Upper lobe of left lung (tissue), 6 donors: ENCODE measurements at regions not wholly inside any gene's neighbourhood (a gene's known extent, or its start where the extent isn't known, plus 50 kb on each side); places are given as distances from the start of the nearest gene placed in this dataset.
A peak's percentile ranks its signal among the peaks of the same experiment; 100 is the strongest.

Experiments
- ATAC-seq, 2 donors: fragments of 200-7000 bp; cut with Tn5 transposase; one replicate each; pipeline ENCODE4 v1.9.1; 2022; ENCODE audit warnings: mild to moderate bottlenecking in 2 of 2, moderate library complexity in 2 of 2; ENCODE audit not compliant: low FRiP score in 2 of 2
- DNase-seq, 2 donors: peaks; one replicate each; pipeline ENCODE4 v3.0.0-alpha.2; 2019 to 2020
- H3K27ac ChIP-seq, 4 donors: fragments of 200-600 bp; sonication (generic); one replicate each; pipeline ENCODE4 v1.5.1; 2016 to 2019
- H3K27me3 ChIP-seq, 4 donors: fragments of 200-600 bp; sonication (generic); one replicate each; pipeline ENCODE4 v1.5.1; 2017 to 2019
- H3K36me3 ChIP-seq, 4 donors: fragments of 200-600 bp; sonication (generic); one replicate each; pipeline ENCODE4 v1.5.1; 2016 to 2019
- H3K4me1 ChIP-seq, 4 donors: fragments of 200-600 bp; sonication (generic); one replicate each; pipeline ENCODE4 v1.5.1; 2018 to 2019
- H3K4me3 ChIP-seq, 4 donors: fragments of 200-600 bp; sonication (generic); one replicate each; pipeline ENCODE4 v1.5.1; 2017 to 2019; ENCODE audit warnings: mild to moderate bottlenecking in 2 of 4, moderate library complexity in 1 of 4
- H3K9me3 ChIP-seq, 4 donors: fragments of 200-600 bp; sonication (generic); one replicate each; pipeline ENCODE4 v1.5.1; 2018 to 2019
- CTCF ChIP-seq, 6 experiments: fragments of 450-650 bp in 4 of 6; fragments of 200-600 bp in 2 of 6; sonication (generic) in 2 of 6; IDR thresholded peaks; one replicate each; pipeline ENCODE4 v1.5.1; 2016 to 2019; ENCODE audit warnings: antibody characterized with exemption in 6 of 6
- EP300 ChIP-seq, 4 donors: sonication (generic); formaldehyde crosslinking; IDR thresholded peaks; one replicate each; pipeline ENCODE4 v1.5.1; 2017; ENCODE audit warnings: antibody characterized with exemption in 4 of 4, control low read depth in 2 of 4
- POLR2A ChIP-seq, 4 donors: fragments of 450-650 bp; IDR thresholded peaks; one replicate each; pipeline ENCODE4 v1.5.1; 2016 to 2017; ENCODE audit warnings: antibody characterized with exemption in 4 of 4, mild to moderate bottlenecking in 2 of 4
- POLR2AphosphoS5 ChIP-seq, 2 donors: sonication (generic); formaldehyde crosslinking; IDR thresholded peaks; one replicate each; pipeline ENCODE4 v1.5.1; 2017; ENCODE audit warnings: antibody characterized with exemption in 2 of 2
- WGBS, 2 donors: methylation state at CpG; one replicate each; pipeline ENCODE4 v1.1.5; 2017 to 2018; 5-methylcytosine and 5-hydroxymethylcytosine counted together
- donor health status: DM: no; HTN: no; CAD: no; lungs with moderate emphysema.
- donor health status: DM: no; HTN: yes; CAD: no; lungs with severe emphysema.

- H3K4me3 ChIP-seq, result no peak overlapping the region
- H3K27ac ChIP-seq, result no peak overlapping the region
- no peak for TF ChIP-seq EP300 (IDR thresholded peaks at IDR 0.05)
- no peak for TF ChIP-seq POLR2AphosphoS5 (IDR thresholded peaks at IDR 0.05)
- TF ChIP-seq POLR2A (IDR thresholded peaks at IDR 0.05), result no peak
- no peak for TF ChIP-seq CTCF (IDR thresholded peaks at IDR 0.05)
- H3K36me3 ChIP-seq, result no peaks in the 10 kb centered on the region
- no peak for ATAC-seq
- H3K27me3 ChIP-seq, result no peaks in the 10 kb centered on the region
- DNase-seq, result no peak
- peaks cover 0 to 4% (median 1%) of the 10 kb centered on the region in 4 donors for H3K4me1 ChIP-seq
- 77% methylated on average over 9 of the region's 9 CpGs for WGBS, 2 donors
- H3K9me3 ChIP-seq, result no peaks in the 10 kb centered on the region
Measured at GRCh38 chr13:39959497-39960144, 304.2 kb downstream of the COG6 start.

GRCh38 chr13:39960191-39960590 lies 304.7 kb downstream of the COG6 start:
- ATAC-seq (no peak), DNase-seq (no peak)
- H3K9me3 ChIP-seq, result no peaks in the 10 kb centered on the region
- no peak for TF ChIP-seq EP300 (IDR thresholded peaks at IDR 0.05)
- no peak for TF ChIP-seq POLR2A (IDR thresholded peaks at IDR 0.05)
- no peak for TF ChIP-seq POLR2AphosphoS5 (IDR thresholded peaks at IDR 0.05)
- no peak for TF ChIP-seq CTCF (IDR thresholded peaks at IDR 0.05)
- no peaks in the 10 kb centered on the region for H3K36me3 ChIP-seq
- no peak overlapping the region for H3K4me3 ChIP-seq
- H3K27me3 ChIP-seq, result no peaks in the 10 kb centered on the region
- H3K27ac ChIP-seq, result no peak overlapping the region
- peaks cover 0 to 4% (median 1%) of the 10 kb centered on the region in 4 donors for H3K4me1 ChIP-seq
- 82% methylated on average over 3 of the region's 3 CpGs for WGBS, 2 donors

GRCh38 chr13:39961036-39961435 lies 305.6 kb downstream of the COG6 start:
- Histone ChIP-seq H3K36me3 (no peaks in the 10 kb centered on the region), H3K4me3 (no peak overlapping the region), H3K9me3 (no peaks in the 10 kb centered on the region), H3K4me1 (peaks cover 0 to 4% (median 1%) of the 10 kb centered on the region in 4 donors), H3K27me3 (no peaks in the 10 kb centered on the region), H3K27ac (no peak overlapping the region)
- TF ChIP-seq CTCF (IDR thresholded peaks at IDR 0.05) (no peak), POLR2A (IDR thresholded peaks at IDR 0.05) (no peak), EP300 (IDR thresholded peaks at IDR 0.05) (no peak), POLR2AphosphoS5 (IDR thresholded peaks at IDR 0.05) (no peak)
- DNase-seq (no peak), ATAC-seq (no peak)
- WGBS, 2 donors, result 67 to 71% methylated on average over 1 of the region's 1 CpG

- H3K27ac ChIP-seq, result no peak overlapping the region
- TF ChIP-seq EP300 (IDR thresholded peaks at IDR 0.05) (no peak), POLR2A (IDR thresholded peaks at IDR 0.05) (no peak), POLR2AphosphoS5 (IDR thresholded peaks at IDR 0.05) (no peak), CTCF (IDR thresholded peaks at IDR 0.05) (no peak)
- WGBS, 2 donors, result 85 to 94% methylated on average over 1 of the region's 1 CpG
- H3K4me3 ChIP-seq, result no peak overlapping the region
- H3K9me3 ChIP-seq, result no peaks in the 10 kb centered on the region
- no peaks in the 10 kb centered on the region for H3K36me3 ChIP-seq
- no peaks in the 10 kb centered on the region for H3K4me1 ChIP-seq
- no peaks in the 10 kb centered on the region for H3K27me3 ChIP-seq
- no peak for DNase-seq
- ATAC-seq, result no peak
Measured at GRCh38 chr13:39963612-39964011, 308.1 kb downstream of the COG6 start.

- H3K27me3 ChIP-seq, result no peaks in the 10 kb centered on the region
- TF ChIP-seq POLR2A (IDR thresholded peaks at IDR 0.05) (no peak), CTCF (IDR thresholded peaks at IDR 0.05) (no peak), EP300 (IDR thresholded peaks at IDR 0.05) (no peak), POLR2AphosphoS5 (IDR thresholded peaks at IDR 0.05) (no peak)
- no peak overlapping the region for H3K27ac ChIP-seq
- 84 to 88% methylated on average over 3 of the region's 3 CpGs for WGBS, 2 donors
- no peak overlapping the region for H3K4me3 ChIP-seq
- no peaks in the 10 kb centered on the region for H3K9me3 ChIP-seq
- ATAC-seq (peak in 1 of 2 donors; percentile 71), DNase-seq (no peak)
- no peaks in the 10 kb centered on the region for H3K36me3 ChIP-seq
- H3K4me1 ChIP-seq, result no peaks in the 10 kb centered on the region
Measured at GRCh38 chr13:39965309-39965708, 309.8 kb downstream of the COG6 start.
